ENCODE measurements at regions not wholly inside any gene's neighbourhood (a gene's known extent, or its start where the extent isn't known, plus 50 kb on each side); places are given as distances from the start of the nearest gene placed in this dataset.

GRCh38 chr2:106981491-106981890 lies 95.5 kb upstream of the ST6GAL2 start:
- no peak for DNase-seq

- DNase-seq: no peak
Measured at GRCh38 chr2:106982350-106982749, 96.4 kb upstream of the ST6GAL2 start.

DNA sequence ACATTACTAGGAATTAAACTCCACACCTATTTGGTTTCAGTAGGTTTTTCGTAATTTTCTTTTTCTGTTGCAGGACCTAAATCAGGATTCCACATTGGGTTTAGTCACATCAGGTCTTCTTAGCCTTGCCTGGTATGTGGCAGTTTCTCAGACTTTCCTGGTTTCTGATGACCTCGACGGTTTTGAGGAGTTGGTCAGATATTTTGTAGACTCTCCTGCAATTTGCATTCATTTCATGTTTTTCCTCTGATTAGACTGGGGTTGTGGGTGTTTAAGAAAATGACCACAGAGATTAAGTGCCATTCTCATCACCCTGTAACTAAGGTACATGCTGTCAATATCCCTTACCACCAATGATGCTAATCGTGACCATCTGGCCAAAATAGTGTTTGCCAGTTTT lies 97.3 kb upstream of the ST6GAL2 start:
- no peak for DNase-seq

- no peak for DNase-seq
Measured at GRCh38 chr2:106988361-106988760, 102.4 kb upstream of the ST6GAL2 start.

DNA sequence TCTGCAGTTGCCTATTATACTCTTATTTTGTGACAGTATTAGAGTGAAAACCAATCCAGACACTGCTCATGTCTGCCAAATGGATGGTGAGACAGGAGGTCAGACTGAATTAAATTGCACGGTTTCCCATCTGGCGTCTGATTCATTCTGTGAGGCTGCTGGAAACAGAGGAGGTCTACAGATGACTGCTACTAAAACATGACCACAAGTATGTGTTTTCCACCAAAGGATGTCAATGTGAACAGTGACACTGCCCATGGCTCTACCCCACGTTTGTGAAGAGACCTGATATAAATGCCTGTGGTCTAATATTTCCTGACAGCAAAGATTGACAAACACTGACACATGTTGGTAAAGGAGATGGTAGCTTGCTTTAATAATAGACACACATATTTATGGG lies 104.3 kb upstream of the ST6GAL2 start:
- DNase-seq: no peak

DNA sequence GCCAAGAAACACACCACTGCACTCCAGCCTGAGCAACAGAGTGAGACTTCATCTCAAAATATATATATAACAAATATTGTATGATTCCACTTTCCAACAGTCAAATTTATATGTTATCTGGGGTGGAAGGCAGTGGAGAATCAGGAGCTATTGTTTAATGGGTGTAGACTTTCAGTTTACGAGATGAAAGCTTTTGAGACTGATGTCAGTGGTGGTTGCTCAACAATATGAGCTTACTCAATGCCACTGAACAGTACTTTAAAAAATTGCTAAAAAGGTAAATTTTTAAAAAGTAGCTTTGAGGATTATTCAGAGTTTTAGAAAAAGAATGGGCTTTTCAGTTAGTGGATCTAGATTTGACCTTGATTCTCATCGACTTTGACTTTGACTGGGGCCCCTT lies 105.9 kb upstream of the ST6GAL2 start:
- DNase-seq: no peak

DNA sequence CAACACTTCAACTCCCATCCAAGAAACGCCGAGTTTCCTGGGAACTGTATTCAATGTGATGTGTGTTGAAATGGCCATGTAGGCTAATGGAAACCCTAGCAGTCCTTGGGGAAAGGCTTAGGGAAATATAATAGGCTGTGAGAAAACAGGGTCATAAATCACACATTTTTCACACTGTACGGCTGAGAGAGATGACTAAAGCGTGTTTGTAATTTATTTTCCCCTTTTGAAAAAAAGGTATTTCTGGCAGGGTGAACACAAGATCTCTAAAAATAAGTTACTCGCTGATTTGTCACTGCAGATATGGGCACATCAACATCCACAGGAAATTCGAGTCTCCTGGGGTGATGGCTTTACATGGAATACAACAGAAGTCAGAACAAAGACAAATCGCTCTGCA lies 109.6 kb upstream of the ST6GAL2 start:
- no peak for DNase-seq

DNA sequence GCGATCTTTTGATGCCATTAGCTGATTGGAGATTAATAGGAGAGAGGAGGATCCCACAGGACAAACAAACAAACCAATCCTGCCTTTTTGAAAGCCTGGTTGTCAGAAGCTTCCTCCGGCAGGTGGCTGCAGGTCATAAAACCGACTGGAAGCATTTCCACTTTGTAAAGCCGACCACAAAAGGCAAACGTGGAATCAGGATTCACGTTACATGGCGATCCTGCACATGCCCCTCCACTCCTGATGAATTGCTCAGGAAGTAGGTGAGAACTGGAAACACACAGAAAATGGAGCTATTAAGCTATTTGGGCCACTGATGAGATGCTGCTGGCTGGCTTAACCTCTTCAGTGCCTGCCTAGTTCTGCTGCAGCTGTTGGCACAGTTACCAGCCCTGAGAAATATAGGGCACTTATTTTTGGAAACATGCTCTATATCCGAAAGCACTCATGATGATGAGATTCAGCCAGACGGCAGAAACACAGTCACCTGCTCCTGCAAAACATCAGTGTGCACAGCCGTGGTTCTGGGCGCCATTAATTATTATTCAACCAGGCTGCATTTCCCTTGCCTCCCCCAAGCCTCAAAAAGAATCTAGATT lies 110.3 kb upstream of the ST6GAL2 start:
- DNase-seq: peak; percentile 93

- DNase-seq: no peak
Measured at GRCh38 chr2:106997204-106997603, 111.2 kb upstream of the ST6GAL2 start.

DNA sequence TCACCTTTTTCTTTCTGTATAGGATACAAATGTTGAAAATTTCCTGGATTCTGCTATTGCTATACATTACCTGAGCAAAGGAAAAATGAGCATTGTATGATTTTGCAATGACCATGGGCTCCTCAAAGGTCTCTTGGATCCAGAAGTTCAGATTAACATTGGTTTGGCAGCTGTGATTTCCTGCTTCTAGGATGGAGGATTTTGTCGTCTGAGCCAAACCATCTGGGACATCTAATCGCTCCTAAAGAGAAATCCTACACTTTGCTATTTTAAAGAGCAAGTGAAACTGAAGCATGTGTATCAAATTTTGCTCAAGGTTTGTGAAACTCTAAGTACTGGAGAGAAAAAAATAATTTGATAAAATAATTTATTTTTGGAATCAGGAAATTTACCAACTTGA lies 115.1 kb upstream of the ST6GAL2 start:
- no peak for DNase-seq

GRCh38 chr2:107001551-107001950 lies 115.6 kb upstream of the ST6GAL2 start:
- DNase-seq: no peak

DNA sequence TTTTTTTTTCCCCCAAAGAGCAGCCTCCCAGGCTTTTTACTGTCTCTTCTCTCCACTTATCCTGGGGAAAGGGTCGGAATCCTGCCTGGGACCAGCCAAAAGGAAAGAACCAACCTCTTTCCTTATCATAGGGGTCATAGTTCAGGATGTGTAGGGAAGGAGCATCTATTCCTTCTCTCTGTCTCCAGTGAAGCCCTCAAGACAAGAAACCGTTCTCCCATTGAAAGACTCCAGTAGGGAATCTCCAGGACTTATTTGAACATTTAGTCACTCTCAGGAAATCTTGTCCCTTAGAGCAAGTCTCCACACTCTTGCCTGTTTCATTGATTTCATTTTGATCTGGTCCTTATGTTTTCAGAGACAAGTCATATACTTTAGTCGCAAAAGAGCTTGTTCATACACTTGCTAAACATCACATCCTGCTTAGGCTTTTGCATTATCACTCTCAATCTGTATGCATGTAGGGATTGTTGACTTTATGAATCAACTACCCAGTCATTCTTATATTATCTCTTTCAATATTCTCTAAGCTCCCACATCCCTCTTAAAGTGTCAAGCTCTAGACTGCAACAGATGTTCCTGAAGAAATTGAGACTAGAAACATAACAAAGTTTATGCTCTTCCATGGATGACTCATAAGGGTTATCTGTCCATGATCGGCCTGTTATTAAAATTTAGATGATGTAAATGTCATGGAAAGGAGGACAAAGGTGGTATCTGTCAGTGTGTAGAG lies 116.2 kb upstream of the ST6GAL2 start:
- no peak for DNase-seq

GRCh38 chr2:107002735-107003134 lies 116.8 kb upstream of the ST6GAL2 start:
- no peak for DNase-seq

GRCh38 chr2:107005853-107006252 lies 119.9 kb upstream of the ST6GAL2 start:
- DNase-seq: no peak

- no peak for DNase-seq
Measured at GRCh38 chr2:107006836-107007235, 120.9 kb upstream of the ST6GAL2 start.

- DNase-seq: no peak
Measured at GRCh38 chr2:107007927-107008326, 122.0 kb upstream of the ST6GAL2 start.

GRCh38 chr2:107008843-107009242 lies 122.9 kb upstream of the ST6GAL2 start:
- DNase-seq: no peak

DNA sequence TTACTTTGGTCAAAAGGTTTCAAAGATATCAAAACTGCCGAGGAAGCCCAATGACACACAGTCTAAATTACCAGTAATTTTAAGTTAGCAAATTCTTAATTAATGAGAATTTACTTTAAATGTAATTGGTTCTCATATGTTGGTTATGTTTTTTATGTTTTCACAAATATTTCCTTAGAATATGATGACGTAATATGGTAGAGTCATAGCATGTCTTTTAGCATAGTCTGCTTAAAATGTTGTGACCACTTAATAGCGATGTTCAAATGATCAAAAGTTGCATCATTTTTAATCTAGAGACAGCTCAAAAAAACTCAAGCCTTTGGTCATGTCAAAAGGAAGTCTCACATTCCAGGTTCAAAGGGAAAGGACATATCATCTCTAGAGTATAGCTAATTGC lies 123.3 kb upstream of the ST6GAL2 start:
- no peak for DNase-seq

GRCh38 chr2:107012714-107013306 lies 126.8 kb upstream of the ST6GAL2 start:
- no peak for DNase-seq

- DNase-seq: no peak
Measured at GRCh38 chr2:107013884-107014283, 127.9 kb upstream of the ST6GAL2 start.

DNA sequence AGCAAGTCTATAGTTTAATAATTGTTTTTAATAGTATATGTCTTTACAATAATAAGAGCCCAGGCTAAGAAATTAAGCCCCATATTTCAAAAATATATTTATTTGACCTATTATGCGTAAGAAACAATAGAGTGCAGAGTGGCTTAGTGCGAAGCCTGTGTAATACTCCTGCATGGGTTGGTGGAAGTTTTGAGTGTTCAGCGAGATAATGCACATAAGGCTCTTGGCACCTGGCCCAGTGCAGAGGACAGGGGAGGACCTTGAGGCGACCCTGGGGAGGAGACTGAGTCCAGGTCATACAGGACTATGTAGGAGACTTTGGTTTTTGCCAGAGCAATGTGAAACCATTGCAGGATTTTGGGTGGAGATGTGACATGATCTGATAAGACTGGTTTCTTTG lies 132.4 kb upstream of the ST6GAL2 start:
- no peak for DNase-seq

DNA sequence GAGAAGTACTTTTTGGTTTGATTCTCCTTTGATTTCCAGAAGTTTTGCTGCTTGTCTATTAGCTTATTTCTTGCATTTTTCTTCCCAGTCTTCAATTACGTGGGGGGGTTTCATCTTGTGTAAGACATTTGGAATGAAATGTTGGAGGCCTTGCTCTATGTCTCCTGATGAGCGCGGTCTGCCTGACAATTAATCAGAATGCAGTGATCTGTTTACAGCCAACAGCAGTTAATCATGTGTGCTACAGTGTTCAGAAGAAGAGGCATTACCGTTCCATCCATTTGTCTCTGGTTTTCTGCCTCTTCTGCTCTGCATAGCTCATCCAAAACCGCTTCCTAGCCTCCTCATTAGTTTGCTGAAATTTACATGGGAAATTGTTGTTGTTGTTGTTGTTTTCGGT lies 134.4 kb upstream of the ST6GAL2 start:
- no peak for DNase-seq

- DNase-seq: no peak
Measured at GRCh38 chr2:107024269-107024668, 138.3 kb upstream of the ST6GAL2 start.

DNA sequence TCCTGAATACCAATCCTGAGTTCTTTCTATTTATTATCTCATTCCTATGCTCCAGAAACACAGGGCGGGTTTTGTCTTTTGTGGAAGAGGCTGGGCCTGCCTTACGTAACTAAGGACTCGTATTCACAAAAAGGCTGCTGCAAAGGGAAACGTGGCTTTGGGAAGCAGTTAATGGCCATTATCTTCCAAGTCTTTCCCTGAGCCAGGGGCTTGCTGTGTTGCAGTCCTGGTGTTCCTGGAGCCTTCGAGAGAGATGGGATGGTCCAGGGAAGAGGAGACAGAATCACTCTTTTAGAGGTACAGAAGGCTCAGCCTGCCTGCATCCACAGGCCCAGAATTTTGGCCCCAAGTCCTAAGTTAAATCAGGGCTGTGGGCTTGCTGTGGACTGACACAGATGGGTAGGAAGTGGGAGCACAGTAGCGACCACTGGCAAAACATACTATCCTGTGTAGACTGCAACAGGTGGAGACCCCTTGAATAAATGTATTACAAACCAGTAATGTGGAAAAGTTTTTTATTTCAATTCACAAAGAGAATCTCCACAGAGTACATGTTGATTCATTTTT lies 139.4 kb upstream of the ST6GAL2 start:
- DNase-seq: no peak
